ENCODE measurements at regions not wholly inside any gene's neighbourhood (a gene's known extent, or its start where the extent isn't known, plus 50 kb on each side); places are given as distances from the start of the nearest gene placed in this dataset.

DNA sequence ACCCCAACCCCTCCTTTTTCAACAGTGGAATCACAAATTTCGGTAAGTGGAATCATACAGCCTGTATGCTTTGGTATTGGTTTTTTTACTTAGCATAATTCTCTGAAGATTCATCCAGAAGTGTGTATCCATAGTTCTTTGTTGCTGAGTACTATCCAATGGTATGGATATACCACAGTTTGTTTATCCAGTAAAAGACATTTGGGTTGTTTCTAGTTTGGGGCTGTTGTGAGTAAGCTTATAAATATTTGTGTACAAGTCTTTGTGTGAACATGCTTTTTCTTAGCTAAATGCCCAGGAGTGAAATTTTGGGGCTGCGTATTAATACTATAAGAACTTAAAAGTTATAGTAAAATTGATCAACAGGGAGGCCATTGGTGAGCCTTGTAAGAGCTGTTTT lies 57.5 kb upstream of the GC start:
- CTCF ChIA-PET, result interaction anchor here in 1 of 2 donors (0.6 kb wide), 1 partner anchor 164 kb away, joined by 4 read pairs; no protein-coding TSS in a partner anchor
- H3K27me3 Mint-ChIP-seq, result peaks cover 0 to 4% of the 10 kb centered on the region in 2 donors
- 83% methylated on average over 1 of the region's 2 CpGs for WGBS (ENCODE audit: insufficient coverage)
- no peak for DNase-seq
- no peaks in the 10 kb centered on the region for H3K36me3 Mint-ChIP-seq
- H3K9me3 ChIP-seq, result no peaks in the 10 kb centered on the region
- POLR2A ChIA-PET, result no interaction called here
- no peaks in the 10 kb centered on the region for H3K4me1 Mint-ChIP-seq
- no peaks in the 10 kb centered on the region for H3K36me3 ChIP-seq (ENCODE audit: control insufficient read depth in 2 of 2, extremely low read depth in 1 of 2, insufficient read depth in 1 of 2, low read length in 1 of 2)
- H3K4me1 ChIP-seq (ENCODE audit: control insufficient read depth in 1 of 2, extremely low read depth in 1 of 2, insufficient read depth in 2 of 2, low read length in 2 of 2), result no peaks in the 10 kb centered on the region
- no peak overlapping the region for H3K4me3 ChIP-seq (ENCODE audit: control insufficient read depth in 1 of 2, extremely low read depth in 1 of 2, low read length in 1 of 2)
- no peak overlapping the region for H3K27ac Mint-ChIP-seq
- no peak for ATAC-seq (replicated peaks in 1 of 4)
- H3K27me3 ChIP-seq (replicated peaks in 1 of 2; ENCODE audit: control insufficient read depth in 2 of 2, extremely low read depth in 1 of 2, insufficient read depth in 2 of 2, low read length in 1 of 2), result no peaks in the 10 kb centered on the region
- H3K4me3 Mint-ChIP-seq, result no peak overlapping the region
- no peak overlapping the region for H3K27ac ChIP-seq (ENCODE audit: low read length)
- no peaks in the 10 kb centered on the region for H3K9me3 Mint-ChIP-seq

DNA sequence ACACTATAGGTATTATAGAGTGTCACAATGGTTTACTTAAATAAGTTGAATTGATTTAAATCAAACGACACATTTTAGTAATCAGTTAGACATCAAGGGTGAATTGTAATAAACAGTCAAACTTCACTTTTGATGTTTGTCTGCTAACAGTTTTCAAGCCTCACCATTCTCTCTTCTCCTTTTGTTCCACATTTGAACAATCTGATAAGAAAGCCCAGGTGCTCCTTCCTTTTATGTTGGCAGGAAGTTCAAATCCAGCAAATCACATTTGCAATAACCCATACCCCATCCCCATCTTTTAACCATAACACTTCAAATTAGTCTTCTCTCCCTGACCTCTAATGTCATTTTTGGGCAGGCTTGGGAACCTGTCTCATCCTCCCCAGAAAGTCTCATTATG lies 63.4 kb upstream of the GC start:
- no peaks in the 10 kb centered on the region for H3K9me3 ChIP-seq

GRCh38 chr4:71855944-71856343 lies 72.1 kb upstream of the GC start:
- POLR2A ChIA-PET, result no interaction called here
- no peaks in the 10 kb centered on the region for H3K4me1 Mint-ChIP-seq
- Histone ChIP-seq H3K9me3 (peaks cover 2% of the 10 kb centered on the region), H3K36me3 (ENCODE audit: control insufficient read depth in 2 of 2, extremely low read depth in 1 of 2, insufficient read depth in 1 of 2, low read length in 1 of 2) (no peaks in the 10 kb centered on the region), H3K4me1 (ENCODE audit: control insufficient read depth in 1 of 2, extremely low read depth in 1 of 2, insufficient read depth in 2 of 2, low read length in 2 of 2) (no peaks in the 10 kb centered on the region), H3K4me3 (ENCODE audit: control insufficient read depth in 1 of 2, extremely low read depth in 1 of 2, low read length in 1 of 2) (no peak overlapping the region), H3K27me3 (replicated peaks in 1 of 2; ENCODE audit: control insufficient read depth in 2 of 2, extremely low read depth in 1 of 2, insufficient read depth in 2 of 2, low read length in 1 of 2) (no peaks in the 10 kb centered on the region), H3K27ac (ENCODE audit: low read length) (no peak overlapping the region)
- no CpG with 5 or more reads among the region's 1 CpG for WGBS (ENCODE audit: insufficient coverage)
- no peak overlapping the region for H3K4me3 Mint-ChIP-seq
- no peaks in the 10 kb centered on the region for H3K27me3 Mint-ChIP-seq
- H3K36me3 Mint-ChIP-seq, result no peaks in the 10 kb centered on the region
- ATAC-seq (replicated peaks in 1 of 4) (no peak), DNase-seq (no peak)
- H3K27ac Mint-ChIP-seq, result no peak overlapping the region
- H3K9me3 Mint-ChIP-seq, result peaks cover 2 to 4% (median 3%) of the 10 kb centered on the region in 3 donors
- CTCF ChIA-PET, result no interaction called here

More for the DNA sequence above, 63.4 kb upstream of the GC start:
- no peak for ATAC-seq (replicated peaks in 1 of 4)
- no peaks in the 10 kb centered on the region for H3K27me3 ChIP-seq (replicated peaks in 1 of 2; ENCODE audit: control insufficient read depth in 2 of 2, extremely low read depth in 1 of 2, insufficient read depth in 2 of 2, low read length in 1 of 2)
- Mint-ChIP-seq H3K9me3 (no peaks in the 10 kb centered on the region), H3K4me1 (no peaks in the 10 kb centered on the region), H3K4me3 (no peak overlapping the region), H3K27ac (no peak overlapping the region), H3K27me3 (no peaks in the 10 kb centered on the region), H3K36me3 (no peaks in the 10 kb centered on the region)
- H3K36me3 ChIP-seq (ENCODE audit: control insufficient read depth in 2 of 2, extremely low read depth in 1 of 2, insufficient read depth in 1 of 2, low read length in 1 of 2), result no peaks in the 10 kb centered on the region
- ChIA-PET POLR2A (no interaction called here), CTCF (no interaction called here)
- no CpG with 5 or more reads among the region's 1 CpG for WGBS (ENCODE audit: insufficient coverage)
- H3K4me3 ChIP-seq (ENCODE audit: control insufficient read depth in 1 of 2, extremely low read depth in 1 of 2, low read length in 1 of 2), result no peak overlapping the region
- no peaks in the 10 kb centered on the region for H3K4me1 ChIP-seq (ENCODE audit: control insufficient read depth in 1 of 2, extremely low read depth in 1 of 2, insufficient read depth in 2 of 2, low read length in 2 of 2)
- no peak overlapping the region for H3K27ac ChIP-seq (ENCODE audit: low read length)
- DNase-seq, result no peak

DNA sequence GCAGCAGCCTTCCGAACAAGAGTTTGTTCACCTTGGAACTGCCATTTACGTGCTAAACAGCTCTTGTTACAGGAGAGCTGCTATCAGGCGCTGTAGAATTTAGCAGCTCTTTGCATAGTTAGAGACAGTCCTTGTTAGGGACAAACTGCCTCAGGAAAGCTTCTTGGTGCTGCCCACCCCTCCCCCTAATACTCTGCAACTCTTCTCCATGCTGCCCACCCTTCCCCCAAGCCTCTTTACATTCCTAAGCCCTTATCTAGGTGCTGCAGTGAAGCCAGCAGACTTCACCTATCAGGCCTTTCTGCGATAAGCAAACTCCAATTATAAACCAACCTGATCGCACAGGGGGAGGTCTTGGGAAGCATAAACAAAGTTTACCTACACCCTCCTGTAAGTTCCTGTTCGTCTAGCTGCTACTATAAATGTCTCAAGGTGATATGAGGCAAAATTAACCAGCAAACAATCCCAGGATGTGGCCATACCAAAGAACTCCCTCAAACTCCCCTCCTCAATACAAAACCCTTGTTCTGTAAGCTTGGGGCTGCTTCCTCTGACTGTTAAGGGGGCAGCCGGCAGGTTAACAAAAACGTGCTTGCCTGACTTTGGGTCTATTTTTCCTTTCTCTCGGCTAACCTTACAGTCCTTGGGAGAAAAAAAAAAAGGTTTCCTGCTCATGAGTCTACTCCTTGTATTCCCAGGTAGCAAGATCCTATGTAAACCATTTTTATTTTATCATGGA lies 74.0 kb upstream of the GC start:
- ATAC-seq (replicated peaks in 1 of 4), result no peak
- Histone ChIP-seq H3K27me3 (replicated peaks in 1 of 2; ENCODE audit: control insufficient read depth in 2 of 2, extremely low read depth in 1 of 2, insufficient read depth in 2 of 2, low read length in 1 of 2) (no peaks in the 10 kb centered on the region), H3K36me3 (ENCODE audit: control insufficient read depth in 2 of 2, extremely low read depth in 1 of 2, insufficient read depth in 1 of 2, low read length in 1 of 2) (no peaks in the 10 kb centered on the region), H3K4me3 (ENCODE audit: control insufficient read depth in 1 of 2, extremely low read depth in 1 of 2, low read length in 1 of 2) (no peak overlapping the region), H3K9me3 (peaks cover 2% of the 10 kb centered on the region), H3K27ac (ENCODE audit: low read length) (no peak overlapping the region), H3K4me1 (ENCODE audit: control insufficient read depth in 1 of 2, extremely low read depth in 1 of 2, insufficient read depth in 2 of 2, low read length in 2 of 2) (no peaks in the 10 kb centered on the region)
- Mint-ChIP-seq H3K27me3 (no peaks in the 10 kb centered on the region), H3K4me1 (no peaks in the 10 kb centered on the region), H3K27ac (no peak overlapping the region), H3K9me3 (peaks cover 3 to 6% (median 4%) of the 10 kb centered on the region in 3 donors), H3K4me3 (no peak overlapping the region), H3K36me3 (no peaks in the 10 kb centered on the region)
- 57% methylated on average over 3 of the region's 9 CpGs for WGBS (ENCODE audit: insufficient coverage)
- ChIA-PET POLR2A (no interaction called here), CTCF (no interaction called here)
- no peak for DNase-seq

- ATAC-seq (replicated peaks in 1 of 4) (no peak), DNase-seq (no peak)
- WGBS (ENCODE audit: insufficient coverage), result 33% methylated on average over 1 of the region's 1 CpG
- peaks cover 10 to 12% (median 11%) of the 10 kb centered on the region in 3 donors for H3K9me3 Mint-ChIP-seq
- peaks cover 2% of the 10 kb centered on the region for H3K9me3 ChIP-seq
- H3K36me3 ChIP-seq (ENCODE audit: control insufficient read depth in 2 of 2, extremely low read depth in 1 of 2, insufficient read depth in 1 of 2, low read length in 1 of 2), result no peaks in the 10 kb centered on the region
- no peaks in the 10 kb centered on the region for H3K27me3 ChIP-seq (replicated peaks in 1 of 2; ENCODE audit: control insufficient read depth in 2 of 2, extremely low read depth in 1 of 2, insufficient read depth in 2 of 2, low read length in 1 of 2)
- no peaks in the 10 kb centered on the region for H3K36me3 Mint-ChIP-seq
- no peak overlapping the region for H3K27ac Mint-ChIP-seq
- ChIA-PET CTCF (no interaction called here), POLR2A (no interaction called here)
- H3K4me1 Mint-ChIP-seq, result no peaks in the 10 kb centered on the region
- H3K4me1 ChIP-seq (ENCODE audit: control insufficient read depth in 1 of 2, extremely low read depth in 1 of 2, insufficient read depth in 2 of 2, low read length in 2 of 2), result no peaks in the 10 kb centered on the region
- no peaks in the 10 kb centered on the region for H3K27me3 Mint-ChIP-seq
- H3K4me3 ChIP-seq (ENCODE audit: control insufficient read depth in 1 of 2, extremely low read depth in 1 of 2, low read length in 1 of 2), result no peak overlapping the region
- H3K27ac ChIP-seq (ENCODE audit: low read length), result no peak overlapping the region
- no peak overlapping the region for H3K4me3 Mint-ChIP-seq
These were observed 76.8 kb upstream of the GC start for GRCh38 chr4:71860643-71861042.

GRCh38 chr4:71862315-71862714 lies 78.4 kb upstream of the GC start:
- Mint-ChIP-seq H3K4me3 (no peak overlapping the region), H3K36me3 (no peaks in the 10 kb centered on the region), H3K27ac (no peak overlapping the region), H3K9me3 (peaks cover 10 to 12% (median 11%) of the 10 kb centered on the region in 3 donors), H3K4me1 (no peaks in the 10 kb centered on the region), H3K27me3 (no peaks in the 10 kb centered on the region)
- ChIA-PET CTCF (no interaction called here), POLR2A (no interaction called here)
- peaks cover 2% of the 10 kb centered on the region for H3K9me3 ChIP-seq
- H3K4me1 ChIP-seq (ENCODE audit: control insufficient read depth in 1 of 2, extremely low read depth in 1 of 2, insufficient read depth in 2 of 2, low read length in 2 of 2), result no peaks in the 10 kb centered on the region
- DNase-seq (no peak), ATAC-seq (replicated peaks in 1 of 4) (no peak)
- H3K36me3 ChIP-seq (ENCODE audit: control insufficient read depth in 2 of 2, extremely low read depth in 1 of 2, insufficient read depth in 1 of 2, low read length in 1 of 2), result no peaks in the 10 kb centered on the region
- H3K27me3 ChIP-seq (replicated peaks in 1 of 2; ENCODE audit: control insufficient read depth in 2 of 2, extremely low read depth in 1 of 2, insufficient read depth in 2 of 2, low read length in 1 of 2), result no peaks in the 10 kb centered on the region
- no peak overlapping the region for H3K4me3 ChIP-seq (ENCODE audit: control insufficient read depth in 1 of 2, extremely low read depth in 1 of 2, low read length in 1 of 2)
- no peak overlapping the region for H3K27ac ChIP-seq (ENCODE audit: low read length)

DNA sequence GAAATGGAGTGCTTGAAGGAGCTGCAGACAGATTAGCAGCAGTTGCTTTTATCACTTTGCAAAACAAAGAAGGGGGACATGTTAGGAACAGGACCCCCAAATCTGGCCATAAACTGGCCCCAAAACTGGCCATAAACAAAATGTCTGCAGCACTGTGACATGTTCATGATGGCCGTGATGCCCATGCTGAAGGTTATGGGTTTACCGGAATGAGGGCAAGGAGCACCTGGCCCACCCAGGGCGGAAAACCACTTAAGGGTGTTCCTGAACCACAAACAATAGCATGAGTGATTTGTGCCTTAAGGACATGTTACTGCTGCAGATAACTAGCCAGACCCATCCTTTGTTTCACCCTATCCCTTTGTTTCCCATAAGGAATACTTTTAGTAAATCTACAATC lies 79.6 kb upstream of the GC start:
- H3K36me3 ChIP-seq (ENCODE audit: control insufficient read depth in 2 of 2, extremely low read depth in 1 of 2, insufficient read depth in 1 of 2, low read length in 1 of 2), result no peaks in the 10 kb centered on the region
- H3K27ac ChIP-seq (ENCODE audit: low read length), result no peak overlapping the region
- no CpG with 5 or more reads among the region's 3 CpGs for WGBS (ENCODE audit: insufficient coverage)
- H3K4me3 ChIP-seq (ENCODE audit: control insufficient read depth in 1 of 2, extremely low read depth in 1 of 2, low read length in 1 of 2), result no peak overlapping the region
- H3K27me3 ChIP-seq (replicated peaks in 1 of 2; ENCODE audit: control insufficient read depth in 2 of 2, extremely low read depth in 1 of 2, insufficient read depth in 2 of 2, low read length in 1 of 2), result no peaks in the 10 kb centered on the region
- no peaks in the 10 kb centered on the region for H3K4me1 ChIP-seq (ENCODE audit: control insufficient read depth in 1 of 2, extremely low read depth in 1 of 2, insufficient read depth in 2 of 2, low read length in 2 of 2)
- no peak overlapping the region for H3K27ac Mint-ChIP-seq
- peaks cover 2% of the 10 kb centered on the region for H3K9me3 ChIP-seq
- DNase-seq (no peak), ATAC-seq (replicated peaks in 1 of 4) (no peak)
- peaks cover 10 to 12% (median 11%) of the 10 kb centered on the region in 3 donors for H3K9me3 Mint-ChIP-seq
- ChIA-PET CTCF (no interaction called here), POLR2A (no interaction called here)
- no peaks in the 10 kb centered on the region for H3K36me3 Mint-ChIP-seq
- no peaks in the 10 kb centered on the region for H3K4me1 Mint-ChIP-seq
- H3K27me3 Mint-ChIP-seq, result no peaks in the 10 kb centered on the region
- no peak overlapping the region for H3K4me3 Mint-ChIP-seq
